ENCODE measurements at regions not wholly inside any gene's neighbourhood (a gene's known extent, or its start where the extent isn't known, plus 50 kb on each side); places are given as distances from the start of the nearest gene placed in this dataset.
"Not testable (repeated sequence)": the region's sequence is repeated elsewhere in the genome, so short reads cannot be mapped to it uniquely, and the experiment has no call there.

DNA sequence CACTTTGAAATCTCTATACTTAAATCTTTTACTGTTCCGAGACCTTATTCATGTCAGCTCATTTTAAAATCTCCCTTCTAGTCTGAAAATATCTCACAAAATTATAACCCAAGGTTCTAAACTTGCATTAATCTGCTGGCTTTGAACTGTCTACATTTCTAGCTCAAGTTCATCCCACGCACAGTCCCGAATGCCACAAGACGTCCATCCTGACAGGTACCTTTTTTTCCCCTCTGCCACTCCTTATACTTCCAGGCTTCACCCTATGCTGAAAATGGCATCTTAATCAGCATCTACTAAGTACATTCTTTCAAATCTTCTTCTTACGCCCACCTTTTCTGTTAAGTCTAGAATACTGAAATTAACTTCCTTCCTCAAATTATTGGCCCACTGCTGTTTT is 259.2 kb upstream of the GALNTL6 start:
- Histone ChIP-seq H3K27ac (no peak overlapping the region), H3K4me3 (no peak overlapping the region)

- H3K27ac ChIP-seq = no peak overlapping the region
- no peak overlapping the region for H3K4me3 ChIP-seq
Observed at GRCh38 chr4:171542640-171543039, 270.6 kb upstream of the GALNTL6 start.

DNA sequence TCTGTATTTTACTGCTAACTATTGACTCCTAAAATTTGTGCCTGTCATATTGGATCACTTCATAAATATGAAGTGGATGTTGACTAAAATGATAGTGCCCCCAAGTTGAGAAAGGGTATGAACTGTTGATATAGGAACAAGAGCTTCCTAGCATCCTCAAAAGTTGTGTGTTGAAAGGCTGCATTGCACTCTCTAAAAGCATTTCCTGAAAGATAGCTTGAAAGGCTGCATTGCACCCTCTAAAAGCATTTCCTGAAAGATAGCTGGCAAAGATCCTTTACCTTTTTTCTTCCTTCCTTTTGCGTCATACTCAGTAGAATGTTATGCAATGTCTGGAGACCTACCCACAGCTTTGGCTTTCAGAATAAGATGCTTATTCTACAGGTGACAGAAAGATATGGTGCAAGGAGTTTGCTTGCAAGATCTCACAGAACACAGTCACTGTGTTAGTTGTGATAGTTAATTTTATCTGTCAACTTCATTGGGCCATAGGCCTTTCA is 274.6 kb upstream of the GALNTL6 start:
- Histone ChIP-seq H3K27ac (no peak overlapping the region), H3K4me3 (no peak overlapping the region)

- Histone ChIP-seq H3K27ac (no peak overlapping the region), H3K4me3 (no peak overlapping the region)
Observed at GRCh38 chr4:171534391-171534790, 278.8 kb upstream of the GALNTL6 start.

DNA sequence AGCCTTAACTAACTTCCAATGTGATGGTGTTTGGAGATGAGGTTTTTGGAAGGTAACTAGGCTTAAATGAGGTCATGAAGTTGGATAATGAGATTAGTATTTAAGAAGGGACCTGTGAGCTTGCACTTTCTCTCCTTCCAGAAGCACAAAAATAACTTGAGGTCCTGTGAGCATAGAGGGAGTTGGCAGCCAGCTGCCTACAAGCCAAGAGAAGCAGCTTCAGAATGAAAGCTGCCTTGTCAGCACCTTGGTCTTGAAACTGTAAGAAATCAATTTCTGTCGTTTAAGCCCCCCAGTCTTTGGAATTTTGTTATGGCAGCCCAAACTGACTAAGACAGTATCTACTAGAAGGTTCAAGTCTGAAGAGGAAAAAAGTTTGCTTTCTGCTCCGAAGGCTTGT is 280.2 kb upstream of the GALNTL6 start:
- Histone ChIP-seq H3K4me3 (no peak overlapping the region), H3K27ac (no peak overlapping the region)

DNA sequence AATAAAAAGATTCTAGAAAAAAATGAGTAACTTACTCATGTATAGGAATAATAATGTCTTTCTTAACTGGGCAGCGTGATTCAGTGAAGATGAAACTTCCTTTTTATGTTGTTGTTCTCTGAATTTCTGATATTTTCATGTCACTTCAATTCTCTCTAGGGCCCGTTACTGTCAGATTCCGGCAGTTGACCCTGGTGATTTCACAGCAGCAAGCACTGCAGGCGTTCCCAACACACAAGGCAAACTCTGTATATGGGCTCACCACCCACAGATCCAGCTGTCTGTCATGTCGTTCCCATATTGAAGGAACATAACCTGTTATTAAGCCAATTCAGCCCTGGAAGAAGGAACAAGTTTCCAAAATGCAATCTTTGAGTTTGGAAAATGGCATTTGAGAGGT is 288.3 kb upstream of the GALNTL6 start:
- Histone ChIP-seq H3K27ac (no peak overlapping the region), H3K4me3 (no peak overlapping the region)

DNA sequence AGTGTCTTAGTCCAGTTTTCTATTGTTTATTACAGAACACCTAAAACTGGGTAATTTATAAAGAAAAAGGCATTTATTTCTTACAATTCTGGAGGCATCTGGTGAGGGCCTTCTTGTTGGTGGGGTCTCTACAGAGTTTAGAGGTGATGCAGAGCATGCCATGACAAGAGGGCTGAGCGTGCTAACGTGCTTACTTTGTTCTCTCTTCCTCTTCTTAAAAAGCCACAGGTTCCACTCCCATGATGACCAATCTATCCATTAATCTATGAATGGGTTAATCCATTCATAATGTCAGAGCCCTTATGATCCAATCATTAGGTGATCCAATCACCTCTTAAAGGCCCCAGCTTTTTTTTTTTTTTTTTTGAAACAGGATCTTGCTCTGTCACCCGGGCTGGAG is 291.5 kb upstream of the GALNTL6 start:
- H3K4me3 ChIP-seq = no peak overlapping the region
- H3K27ac ChIP-seq = no peak overlapping the region

DNA sequence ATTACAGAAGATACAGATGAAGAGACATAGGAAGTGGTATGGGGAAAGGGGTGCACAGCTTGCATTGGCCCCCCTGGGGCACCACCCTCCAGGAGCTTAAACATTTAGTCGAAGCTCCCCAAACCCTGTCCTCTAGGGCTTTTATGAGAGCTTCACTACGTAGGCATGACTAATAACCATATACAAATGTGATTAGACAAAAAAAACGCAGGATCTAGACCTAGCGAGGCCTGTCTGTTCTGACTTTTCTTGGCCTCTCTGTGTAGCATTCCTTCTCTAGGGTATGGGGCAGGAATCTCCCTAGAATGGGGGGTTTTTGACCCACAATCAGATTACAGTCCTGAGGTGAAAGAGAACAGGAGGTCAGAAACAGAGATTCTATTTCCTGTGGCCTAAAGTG is 293.7 kb upstream of the GALNTL6 start:
- no peak overlapping the region for H3K4me3 ChIP-seq
- H3K27ac ChIP-seq = no peak overlapping the region

DNA sequence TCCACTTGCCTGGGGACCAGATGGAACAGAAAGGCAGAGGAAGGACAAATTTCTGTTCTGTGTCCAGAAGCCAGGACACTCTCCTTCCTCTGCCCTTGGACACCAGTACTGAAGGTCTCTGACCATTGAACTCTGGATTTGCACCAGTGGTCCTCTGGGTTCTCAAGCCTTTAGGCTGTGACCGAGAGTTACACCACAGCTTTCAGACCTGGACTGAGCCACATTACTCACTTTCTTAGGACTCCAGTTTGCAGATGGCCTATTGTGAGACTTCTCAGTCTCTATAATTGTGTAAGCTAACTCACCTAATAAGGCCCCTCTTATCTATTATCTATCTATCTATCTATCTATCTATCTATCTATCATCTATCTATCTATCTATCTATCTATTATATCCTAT is 295.3 kb upstream of the GALNTL6 start:
- H3K4me3 ChIP-seq = no peak overlapping the region

DNA sequence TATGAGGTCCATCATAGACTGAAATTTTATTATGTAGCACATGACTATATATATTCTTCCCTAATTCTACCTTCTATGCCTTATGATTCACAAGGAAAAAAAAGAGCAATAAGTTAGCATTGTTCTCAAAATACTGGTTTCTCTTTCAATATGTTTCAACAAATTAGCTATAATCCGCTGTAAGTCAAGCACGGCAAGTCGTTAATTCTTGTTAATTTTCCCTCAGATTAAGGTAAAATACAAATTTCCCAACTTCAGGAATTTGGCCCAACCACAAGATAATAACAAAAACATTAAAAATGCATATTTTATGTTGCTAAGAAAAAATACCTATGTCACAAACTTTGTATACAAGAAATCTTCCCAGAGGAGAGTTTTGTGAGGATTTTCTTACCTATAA is 296.5 kb upstream of the GALNTL6 start:
- Histone ChIP-seq H3K4me3 (no peak overlapping the region), H3K27ac (no peak overlapping the region)

More for the DNA sequence above, 295.3 kb upstream of the GALNTL6 start:
- no peak overlapping the region for H3K27ac ChIP-seq

DNA sequence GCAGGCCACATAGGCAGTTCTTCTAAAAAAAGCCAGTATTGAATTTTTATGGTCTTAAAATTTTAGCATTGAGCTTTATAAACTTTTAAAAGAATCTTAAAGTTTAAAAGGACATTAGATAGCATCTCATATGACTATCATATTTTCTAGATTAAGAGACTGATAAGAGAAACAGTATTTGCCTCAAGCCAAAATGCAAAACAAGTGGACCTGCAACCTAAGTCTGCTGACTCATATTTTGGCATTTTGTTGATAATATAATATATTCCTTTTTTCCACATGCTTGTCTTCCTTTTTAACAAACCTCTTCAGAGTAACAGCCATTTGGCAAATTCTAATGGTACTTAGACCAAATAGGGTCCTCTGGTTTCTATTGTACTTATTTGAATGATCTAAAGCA is 328.5 kb upstream of the GALNTL6 start:
- Histone ChIP-seq H3K27ac (no peak overlapping the region), H3K4me3 (no peak overlapping the region)

- no peak overlapping the region for H3K4me3 ChIP-seq
- H3K27ac ChIP-seq = no peak overlapping the region
Observed at GRCh38 chr4:171478181-171478580, 335.0 kb upstream of the GALNTL6 start.

DNA sequence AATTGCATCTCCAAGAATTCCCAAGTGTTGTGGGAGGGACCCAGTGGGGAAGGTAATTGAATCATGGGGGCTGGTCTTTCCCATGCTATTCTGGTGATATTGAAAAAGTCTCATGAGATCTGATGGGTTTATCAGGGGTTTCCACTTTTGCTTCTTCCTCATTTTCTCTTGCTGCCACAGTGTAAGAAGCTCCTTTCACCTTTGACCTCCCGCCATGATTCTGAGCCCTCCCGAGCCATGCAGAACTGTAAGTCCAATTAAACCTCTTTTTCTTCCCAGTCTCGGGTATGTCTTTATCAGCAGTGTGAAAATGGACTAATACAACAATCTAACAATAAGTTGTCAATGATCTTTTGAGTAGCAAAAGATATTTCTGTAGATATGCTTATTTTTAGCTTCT is 338.1 kb upstream of the GALNTL6 start:
- not testable (repeated sequence) for H3K4me3 ChIP-seq, H3K27ac ChIP-seq

DNA sequence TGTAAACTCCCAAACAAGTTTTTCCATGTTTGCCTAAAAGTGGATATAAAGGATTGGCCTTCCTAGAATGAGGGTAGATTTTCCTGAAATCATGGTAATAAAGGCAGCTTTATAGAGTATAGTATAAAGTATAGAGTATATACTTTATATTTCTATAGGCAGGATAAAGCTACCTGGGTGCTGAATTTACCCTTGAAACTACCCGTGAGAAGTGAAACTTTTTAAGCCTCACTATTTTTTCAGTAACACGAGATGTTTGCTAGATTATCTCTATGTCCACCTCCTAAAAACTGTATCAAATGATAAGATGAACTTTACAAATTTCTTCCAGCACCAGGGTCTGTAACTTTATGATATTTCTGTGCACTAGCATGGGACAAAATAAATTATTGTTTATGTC is 340.0 kb upstream of the GALNTL6 start:
- no peak overlapping the region for H3K27ac ChIP-seq
- no peak overlapping the region for H3K4me3 ChIP-seq

DNA sequence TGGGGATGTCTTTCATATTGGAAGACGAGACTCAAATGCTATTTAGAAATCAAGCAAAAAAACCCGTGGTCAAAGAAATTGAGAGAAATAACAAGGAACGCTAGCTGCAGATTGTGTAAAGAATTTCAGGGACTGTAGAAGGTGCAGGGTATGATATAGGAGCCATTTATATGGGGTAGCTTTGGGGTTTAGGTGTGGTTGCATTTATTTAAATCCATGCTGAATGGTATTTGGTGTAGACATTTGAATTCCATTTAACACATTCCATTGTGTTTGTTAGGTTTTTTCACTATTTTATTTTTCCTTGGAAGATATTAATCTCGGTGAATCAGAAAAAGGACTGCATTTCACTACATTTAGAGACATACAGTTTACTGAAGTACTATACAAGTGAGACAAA is 341.0 kb upstream of the GALNTL6 start:
- no peak overlapping the region for H3K4me3 ChIP-seq
- no peak overlapping the region for H3K27ac ChIP-seq

DNA sequence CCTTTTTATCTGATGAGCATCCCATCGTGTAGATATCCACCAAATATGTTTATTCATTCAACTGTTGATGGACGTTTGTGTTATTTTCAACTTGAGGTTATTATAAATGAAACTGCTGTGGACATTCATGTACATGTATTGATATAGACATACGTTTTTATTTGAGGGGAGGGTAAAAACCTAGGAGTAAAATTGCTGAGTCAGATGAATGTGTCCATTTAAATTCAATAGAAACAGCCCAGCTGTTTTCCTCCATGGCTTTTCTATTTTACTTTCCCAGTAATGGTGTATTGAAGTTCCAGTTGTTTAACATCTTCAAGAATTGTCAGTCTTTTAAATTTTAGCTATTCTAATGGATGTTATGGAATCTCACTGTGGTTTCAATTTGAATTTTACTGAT is 348.7 kb upstream of the GALNTL6 start:
- H3K27ac ChIP-seq = no peak overlapping the region
- no peak overlapping the region for H3K4me3 ChIP-seq

GRCh38 chr4:171461191-171461590 is 352.0 kb upstream of the GALNTL6 start:
- no peak overlapping the region for H3K27ac ChIP-seq
- no peak overlapping the region for H3K4me3 ChIP-seq

GRCh38 chr4:171448919-171449481 is 364.2 kb upstream of the GALNTL6 start:
- H3K27ac ChIP-seq = no peak overlapping the region
- H3K4me3 ChIP-seq = no peak overlapping the region

GRCh38 chr4:171448358-171448757 is 364.8 kb upstream of the GALNTL6 start:
- Histone ChIP-seq H3K4me3 (no peak overlapping the region), H3K27ac (no peak overlapping the region)

GRCh38 chr4:171441300-171441941 is 371.8 kb upstream of the GALNTL6 start:
- no peak overlapping the region for H3K4me3 ChIP-seq
- H3K27ac ChIP-seq = no peak overlapping the region

DNA sequence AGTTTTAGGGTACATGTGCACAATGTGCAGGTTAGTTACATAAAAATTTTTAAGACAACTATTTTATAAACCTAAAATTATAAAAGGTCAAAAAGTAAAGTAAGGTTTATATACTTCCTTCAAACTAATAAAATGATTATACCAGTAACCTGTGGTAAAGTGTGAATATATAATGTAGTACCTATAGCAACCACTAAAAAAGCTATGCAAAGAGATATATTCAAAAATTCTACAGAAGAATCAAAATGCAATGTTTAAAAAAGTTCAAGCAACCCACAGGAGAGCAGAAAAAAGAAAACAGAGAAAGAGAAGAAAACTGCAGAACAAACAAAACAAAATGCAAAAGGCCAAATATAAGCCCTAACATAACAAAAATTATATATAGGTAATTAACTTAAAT is 379.5 kb upstream of the GALNTL6 start:
- H3K4me3 ChIP-seq = no peak overlapping the region
- no peak overlapping the region for H3K27ac ChIP-seq

- no peak overlapping the region for H3K27ac ChIP-seq
- no peak overlapping the region for H3K4me3 ChIP-seq
Observed at GRCh38 chr4:171432536-171432935, 380.7 kb upstream of the GALNTL6 start.

Data from skin epidermis (tissue), 12 donors.